GM10266 (cell line): ENCODE measurements at regions not wholly inside any gene's neighbourhood (a gene's known extent, or its start where the extent isn't known, plus 50 kb on each side); places are given as distances from the start of the nearest gene placed in this dataset.

Source experiments
- DNase-seq: peaks from one replicate; pipeline ENCODE4 v3.0.0; 2012; ENCODE audit errors: extremely low spot score
- TF ChIP-seq, protein P1 (sequence below): IDR thresholded peaks from 2 replicates; pipeline ENCODE4 v1.5.1; 2012; ENCODE audit warnings: mild to moderate bottlenecking, low read depth; ENCODE audit not compliant: control insufficient read depth, insufficient read depth; ENCODE audit errors: missing control alignments

DNA sequence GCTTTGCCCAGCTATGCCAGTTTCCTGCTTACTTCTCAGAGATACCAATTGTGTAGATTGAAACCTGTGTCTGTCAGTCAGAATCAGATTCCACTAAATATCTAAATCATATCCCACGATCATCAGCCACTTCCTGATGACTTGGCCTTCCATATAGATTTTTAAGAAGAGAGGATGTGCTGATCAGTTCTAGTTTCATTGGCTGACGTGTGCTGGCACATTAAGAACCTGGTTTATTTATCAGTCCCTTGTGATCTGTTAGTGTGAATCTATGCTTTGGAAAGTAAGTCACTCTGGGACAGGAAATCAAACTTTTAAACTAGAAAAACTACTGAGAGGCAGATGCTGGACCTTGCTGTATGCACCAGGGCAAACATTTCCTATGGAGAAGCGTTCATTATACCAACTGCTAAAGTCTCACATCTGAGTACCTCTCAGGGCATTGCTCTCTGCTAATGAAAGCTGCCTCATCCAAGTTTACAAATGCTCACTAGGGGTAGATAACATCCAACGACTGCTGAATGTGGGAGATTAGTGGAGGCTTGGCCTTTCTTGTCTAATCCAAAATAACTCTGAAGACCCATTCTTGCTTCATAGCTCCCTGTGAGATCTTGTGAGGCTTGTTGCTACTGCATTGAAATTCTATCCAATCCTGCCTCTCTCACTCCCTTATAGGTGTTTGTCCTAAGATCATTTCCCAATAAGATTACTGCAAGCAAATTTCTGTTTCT, 109.1 kb downstream of the ARL4A start:
- TF ChIP-seq, protein P1, sequence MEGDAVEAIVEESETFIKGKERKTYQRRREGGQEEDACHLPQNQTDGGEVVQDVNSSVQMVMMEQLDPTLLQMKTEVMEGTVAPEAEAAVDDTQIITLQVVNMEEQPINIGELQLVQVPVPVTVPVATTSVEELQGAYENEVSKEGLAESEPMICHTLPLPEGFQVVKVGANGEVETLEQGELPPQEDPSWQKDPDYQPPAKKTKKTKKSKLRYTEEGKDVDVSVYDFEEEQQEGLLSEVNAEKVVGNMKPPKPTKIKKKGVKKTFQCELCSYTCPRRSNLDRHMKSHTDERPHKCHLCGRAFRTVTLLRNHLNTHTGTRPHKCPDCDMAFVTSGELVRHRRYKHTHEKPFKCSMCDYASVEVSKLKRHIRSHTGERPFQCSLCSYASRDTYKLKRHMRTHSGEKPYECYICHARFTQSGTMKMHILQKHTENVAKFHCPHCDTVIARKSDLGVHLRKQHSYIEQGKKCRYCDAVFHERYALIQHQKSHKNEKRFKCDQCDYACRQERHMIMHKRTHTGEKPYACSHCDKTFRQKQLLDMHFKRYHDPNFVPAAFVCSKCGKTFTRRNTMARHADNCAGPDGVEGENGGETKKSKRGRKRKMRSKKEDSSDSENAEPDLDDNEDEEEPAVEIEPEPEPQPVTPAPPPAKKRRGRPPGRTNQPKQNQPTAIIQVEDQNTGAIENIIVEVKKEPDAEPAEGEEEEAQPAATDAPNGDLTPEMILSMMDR: no peak
- no peak for DNase-seq

DNA sequence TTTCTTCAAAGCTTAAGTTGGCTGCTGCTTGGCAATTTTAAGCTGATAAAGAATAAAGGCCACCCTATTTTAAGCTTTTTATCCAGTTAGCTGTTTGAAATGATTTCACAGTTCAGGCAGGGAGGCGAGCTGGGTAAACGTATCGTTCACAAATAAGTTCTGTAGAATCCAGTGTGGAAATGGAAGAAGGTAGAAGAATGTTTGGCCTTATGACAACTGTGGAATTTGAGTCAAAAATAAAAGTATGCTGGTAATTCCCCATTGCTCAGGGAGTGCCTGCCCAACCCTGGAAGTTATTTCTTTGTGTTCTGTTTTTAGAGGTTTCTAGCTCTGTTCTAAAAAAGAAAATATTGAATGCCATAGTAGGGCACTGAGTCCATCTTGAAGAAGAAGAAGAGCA, 113.1 kb downstream of the ARL4A start:
- DNase-seq: no peak
- TF ChIP-seq, protein P1: no peak

DNA sequence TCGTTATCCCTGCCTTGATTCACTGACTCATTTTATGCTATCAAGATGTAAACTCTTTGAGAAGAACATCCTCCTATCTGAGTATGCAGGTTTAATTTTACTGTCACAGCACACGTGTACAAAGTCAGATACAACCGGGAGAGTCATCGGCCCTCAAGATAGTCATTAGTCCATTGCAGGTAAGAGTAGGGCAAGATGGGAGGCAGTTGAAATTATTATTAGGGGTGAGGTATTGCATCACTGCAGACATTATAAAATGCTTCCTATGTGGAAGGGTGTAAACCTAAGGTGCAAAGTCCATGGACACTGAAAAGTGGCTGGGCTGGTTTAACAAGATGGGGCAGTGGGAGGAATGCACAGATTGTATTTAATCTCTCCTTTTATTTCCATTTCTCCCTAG, 113.7 kb downstream of the ARL4A start:
- TF ChIP-seq, protein P1: no peak

DNA sequence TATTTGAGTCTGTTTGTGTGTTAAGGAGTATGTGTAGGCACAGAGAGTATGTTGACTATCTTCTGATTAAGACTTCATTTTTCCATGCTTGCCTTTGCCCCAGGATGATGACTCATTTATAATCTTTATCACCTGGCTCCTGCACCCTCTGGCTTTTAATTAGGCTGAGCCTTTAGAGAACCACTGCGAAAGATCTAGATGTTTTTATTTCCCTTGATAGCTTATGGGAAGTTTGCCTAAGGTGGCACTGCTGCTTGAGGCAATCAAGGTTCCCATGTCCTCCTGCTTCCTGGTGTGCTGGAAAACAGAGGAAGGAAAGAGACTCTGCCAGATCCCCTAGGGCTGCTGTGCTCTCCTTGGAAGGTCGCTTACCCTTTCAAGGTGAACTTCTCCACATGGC, 114.6 kb downstream of the ARL4A start:
- no peak for DNase-seq
- TF ChIP-seq, protein P1: no peak

More for the DNA sequence above, 113.7 kb downstream of the ARL4A start:
- no peak for DNase-seq

DNA sequence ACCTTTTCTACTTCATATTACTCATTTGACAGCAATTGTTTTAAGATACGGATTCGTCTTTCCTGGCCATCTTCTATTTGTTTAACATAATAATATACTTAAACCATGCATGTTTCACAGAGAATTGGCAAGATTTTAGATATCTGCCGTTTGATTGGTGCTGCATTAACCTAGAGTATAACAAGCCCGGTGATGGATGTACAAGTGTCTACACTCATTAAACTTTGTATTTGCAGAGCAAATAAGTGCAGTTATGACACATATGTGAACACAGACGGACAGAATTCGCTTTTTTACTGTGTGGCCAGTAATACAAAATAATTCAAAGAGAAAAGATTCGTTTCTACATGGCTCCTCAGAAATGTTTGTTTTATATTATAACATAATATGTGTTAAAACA, 116.1 kb downstream of the ARL4A start:
- TF ChIP-seq, protein P1: no peak
- DNase-seq: no peak

DNA sequence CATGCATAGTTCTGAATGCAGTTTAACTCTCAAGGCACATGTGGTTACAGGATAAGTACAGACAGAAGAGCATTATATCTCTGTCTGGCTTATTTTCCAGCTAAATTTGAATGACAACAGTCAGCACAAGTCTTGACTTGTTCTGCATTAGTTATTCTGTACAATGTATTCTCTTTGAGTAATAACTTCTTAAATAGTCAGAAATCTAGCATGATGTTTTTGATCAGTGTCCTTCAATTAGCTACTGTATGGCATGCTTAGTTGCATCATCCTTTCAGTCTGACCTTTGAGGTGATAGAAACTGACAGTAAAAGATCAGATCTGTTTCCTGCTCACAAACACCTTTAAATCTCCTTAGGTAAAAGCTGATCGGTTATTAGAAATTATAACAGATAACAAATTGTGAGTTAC, 118.1 kb downstream of the ARL4A start:
- TF ChIP-seq, protein P1: no peak
- DNase-seq: no peak

DNA sequence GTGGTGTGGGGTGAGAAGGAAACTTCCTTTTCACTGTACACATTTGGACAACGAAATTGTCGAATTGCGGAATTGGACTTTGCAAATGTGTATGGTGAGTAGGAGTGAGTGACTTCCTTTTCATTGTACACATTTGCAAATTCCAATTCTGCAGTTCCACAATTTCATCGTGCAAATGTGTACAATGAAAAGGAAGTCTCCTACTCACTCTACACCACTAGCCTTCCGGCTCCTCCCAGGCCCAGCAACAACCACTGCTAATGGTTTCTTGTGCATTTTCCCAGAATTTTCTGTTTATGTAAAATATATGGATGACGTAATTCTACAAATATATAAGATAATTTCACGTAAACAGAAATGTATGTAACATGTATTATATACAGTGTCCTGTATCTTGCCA, 118.5 kb downstream of the ARL4A start:
- no peak for DNase-seq
- TF ChIP-seq, protein P1: no peak
